Stimulated activated CD8-positive, alpha-beta memory T cell treated with anti-CD3 and anti-CD28 coated beads, Interleukin-7, amount 100 ng/mL, for 1 hour (primary cell): ENCODE measurements at regions not wholly inside any gene's neighbourhood (a gene's known extent, or its start where the extent isn't known, plus 50 kb on each side); places are given as distances from the start of the nearest gene placed in this dataset.
"Not testable (repeated sequence)": the region's sequence is repeated elsewhere in the genome, so short reads cannot be mapped to it uniquely, and the experiment has no call there.

Source experiments
- DNase-seq, 2 donors: peaks; one replicate each; pipeline ENCODE4 v3.0.0-alpha.2; 2020; ENCODE audit warnings: low read depth in 2 of 2

- not testable (repeated sequence) for DNase-seq
Measured at GRCh38 chr17:26936645-26937044, 357.3 kb upstream of the WSB1 start.

- not testable (repeated sequence) for DNase-seq
Measured at GRCh38 chr17:26937750-26938322, 356.1 kb upstream of the WSB1 start.

- DNase-seq, result not testable (repeated sequence)
Measured at GRCh38 chr17:26939755-26940154, 354.2 kb upstream of the WSB1 start.

GRCh38 chr17:26940587-26940986 lies 353.3 kb upstream of the WSB1 start:
- DNase-seq, result not testable (repeated sequence)

GRCh38 chr17:26962255-26963162 lies 331.4 kb upstream of the WSB1 start:
- DNase-seq, result no peak

GRCh38 chr17:26963163-26963503 lies 330.8 kb upstream of the WSB1 start:
- DNase-seq, result no peak

GRCh38 chr17:26965898-26966624 lies 327.9 kb upstream of the WSB1 start:
- not testable (repeated sequence) for DNase-seq

- DNase-seq, result not testable (repeated sequence)
Measured at GRCh38 chr17:26966625-26967179, 327.2 kb upstream of the WSB1 start.

GRCh38 chr17:26981845-26982425 lies 312.0 kb upstream of the WSB1 start:
- not testable (repeated sequence) for DNase-seq

- not testable (repeated sequence) for DNase-seq
Measured at GRCh38 chr17:26982563-26982962, 311.4 kb upstream of the WSB1 start.

- not testable (repeated sequence) for DNase-seq
Measured at GRCh38 chr17:26987851-26988250, 306.1 kb upstream of the WSB1 start.

GRCh38 chr17:26994648-26995047 lies 299.3 kb upstream of the WSB1 start:
- DNase-seq, result not testable (repeated sequence)

- not testable (repeated sequence) for DNase-seq
Measured at GRCh38 chr17:26996146-26996916, 297.6 kb upstream of the WSB1 start.

GRCh38 chr17:27007734-27008531 lies 286.0 kb upstream of the WSB1 start:
- DNase-seq, result not testable (repeated sequence)

- no peak for DNase-seq
Measured at GRCh38 chr17:27009087-27009486, 284.8 kb upstream of the WSB1 start.

- DNase-seq, result not testable (repeated sequence)
Measured at GRCh38 chr17:27010138-27010537, 283.8 kb upstream of the WSB1 start.

GRCh38 chr17:27030552-27030951 lies 263.4 kb upstream of the WSB1 start:
- not testable (repeated sequence) for DNase-seq

- DNase-seq, result no peak
Measured at GRCh38 chr17:27038676-27039075, 255.2 kb upstream of the WSB1 start.

- DNase-seq, result not testable (repeated sequence)
Measured at GRCh38 chr17:27045039-27045438, 248.9 kb upstream of the WSB1 start.
